ENCODE measurements at regions not wholly inside any gene's neighbourhood (a gene's known extent, or its start where the extent isn't known, plus 50 kb on each side); places are given as distances from the start of the nearest gene placed in this dataset.

- Histone ChIP-seq H4K20me1 (no peaks in the 10 kb centered on the region), H3K4me1 (no peaks in the 10 kb centered on the region), H3K36me3 (no peaks in the 10 kb centered on the region), H3K27me3 (no peaks in the 10 kb centered on the region), H3K4me2 (no peak overlapping the region), H3K9ac (no peak overlapping the region), H3K4me3 (no peak overlapping the region), H3K27ac (no peak overlapping the region), H3K9me3 (replicated peaks in 1 of 11) (peaks cover 0 to 8% (median 0%) of the 10 kb centered on the region in 11 experiments; a peak in 1 of 22 replicates)
- no peak for TF ChIP-seq Cebpa-rat (IDR thresholded peaks at IDR 0.05)
These were observed 216.7 kb upstream of the CELF2 start for GRCh38 chr10:10800961-10801360.

DNA sequence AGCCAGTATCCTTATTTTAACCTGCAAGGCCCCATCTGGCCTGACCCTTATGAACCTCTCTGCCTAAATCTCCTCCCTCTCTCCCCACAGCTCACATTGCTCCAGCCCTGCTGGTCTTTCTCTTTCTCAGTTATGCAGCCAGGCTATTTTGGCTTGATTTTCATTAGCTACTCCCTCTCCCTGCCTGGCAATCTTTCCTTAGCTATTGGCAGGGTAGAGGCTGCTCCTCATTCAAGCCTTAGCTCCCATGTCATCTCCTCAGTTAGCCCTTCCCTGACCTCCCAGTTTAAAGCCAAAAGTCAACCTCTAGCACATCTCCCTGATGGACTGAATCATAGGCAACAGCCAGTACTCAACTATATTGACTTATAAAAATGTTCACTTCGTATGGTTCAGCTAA is 214.4 kb upstream of the CELF2 start:
- Histone ChIP-seq H3K36me3 (no peaks in the 10 kb centered on the region), H3K4me1 (no peaks in the 10 kb centered on the region), H3K4me3 (no peak overlapping the region), H3K9me3 (replicated peaks in 1 of 11) (peaks cover 0 to 8% (median 0%) of the 10 kb centered on the region in 11 experiments; a peak in 1 of 22 replicates), H3K27ac (no peak overlapping the region), H3K4me2 (no peak overlapping the region), H4K20me1 (no peaks in the 10 kb centered on the region), H3K9ac (no peak overlapping the region), H3K27me3 (no peaks in the 10 kb centered on the region)
- no peak for TF ChIP-seq Cebpa-rat (IDR thresholded peaks at IDR 0.05)

DNA sequence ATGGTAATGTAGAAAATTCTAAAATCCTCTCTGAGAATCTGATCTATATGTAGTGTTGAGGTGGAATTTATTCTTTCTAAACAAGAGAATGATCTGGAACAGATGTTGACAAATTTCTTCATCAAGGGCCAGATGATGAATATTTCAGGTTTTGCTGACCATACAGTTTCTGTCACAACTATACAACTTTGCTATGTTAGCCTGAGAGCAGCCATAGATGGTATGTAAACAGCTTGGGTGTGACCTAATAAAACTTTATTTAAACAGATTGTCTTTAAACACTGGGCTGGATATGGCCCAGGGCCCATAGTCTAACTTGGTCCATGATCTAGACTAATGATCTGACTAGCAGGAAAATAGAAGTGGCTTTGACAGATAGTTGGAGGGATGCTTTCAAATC is 213.6 kb upstream of the CELF2 start:
- H3K27me3 ChIP-seq: no peaks in the 10 kb centered on the region
- H3K36me3 ChIP-seq: no peaks in the 10 kb centered on the region
- no peak overlapping the region for H3K4me2 ChIP-seq
- no peak for TF ChIP-seq Cebpa-rat (IDR thresholded peaks at IDR 0.05)
- H3K4me3 ChIP-seq: no peak overlapping the region
- no peaks in the 10 kb centered on the region for H3K4me1 ChIP-seq
- H3K9ac ChIP-seq: no peak overlapping the region
- H4K20me1 ChIP-seq: no peaks in the 10 kb centered on the region
- peaks cover 0 to 8% (median 0%) of the 10 kb centered on the region in 11 experiments; a peak in 1 of 22 replicates for H3K9me3 ChIP-seq (replicated peaks in 1 of 11)
- H3K27ac ChIP-seq: no peak overlapping the region

GRCh38 chr10:10804998-10805740 is 212.5 kb upstream of the CELF2 start:
- Histone ChIP-seq H3K27me3 (no peaks in the 10 kb centered on the region), H4K20me1 (no peaks in the 10 kb centered on the region), H3K36me3 (no peaks in the 10 kb centered on the region), H3K4me1 (no peaks in the 10 kb centered on the region), H3K4me2 (no peak overlapping the region), H3K4me3 (no peak overlapping the region), H3K27ac (no peak overlapping the region), H3K9me3 (replicated peaks in 1 of 11) (peaks cover 0 to 8% (median 0%) of the 10 kb centered on the region in 11 experiments; a peak in 1 of 22 replicates), H3K9ac (no peak overlapping the region)
- TF ChIP-seq Cebpa-rat (IDR thresholded peaks at IDR 0.05): no peak

- no peak for TF ChIP-seq Cebpa-rat (IDR thresholded peaks at IDR 0.05)
- Histone ChIP-seq H3K4me1 (no peaks in the 10 kb centered on the region), H4K20me1 (no peaks in the 10 kb centered on the region), H3K9ac (no peak overlapping the region), H3K4me3 (no peak overlapping the region), H3K9me3 (replicated peaks in 1 of 11) (no peaks in the 10 kb centered on the region), H3K36me3 (no peaks in the 10 kb centered on the region), H3K27me3 (no peaks in the 10 kb centered on the region), H3K4me2 (no peak overlapping the region), H3K27ac (no peak overlapping the region)
These were observed 210.6 kb upstream of the CELF2 start for GRCh38 chr10:10807106-10807505.

DNA sequence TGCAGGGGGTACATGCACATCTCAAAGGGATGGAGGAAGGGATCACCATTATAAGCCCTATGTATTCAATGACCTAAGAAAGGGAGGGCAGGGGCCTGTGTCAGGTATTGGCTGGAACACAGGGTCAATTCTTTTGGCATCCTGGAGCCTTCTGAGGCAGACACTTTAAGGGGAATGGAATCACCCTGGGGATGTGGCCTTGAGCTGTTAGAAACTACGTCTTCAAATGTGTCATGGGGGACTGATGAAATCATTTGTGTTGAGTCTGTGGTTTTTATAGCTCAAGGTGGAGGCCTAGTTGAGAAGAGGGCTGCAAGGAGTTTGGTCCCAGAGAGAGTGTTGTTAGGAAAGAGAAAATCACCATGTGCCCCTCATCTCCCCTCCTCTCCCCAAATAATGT is 206.1 kb upstream of the CELF2 start:
- Histone ChIP-seq H3K9me3 (replicated peaks in 1 of 11) (no peaks in the 10 kb centered on the region), H3K4me3 (no peak overlapping the region), H4K20me1 (no peaks in the 10 kb centered on the region), H3K9ac (no peak overlapping the region), H3K36me3 (no peaks in the 10 kb centered on the region), H3K27ac (no peak overlapping the region), H3K4me1 (no peaks in the 10 kb centered on the region), H3K27me3 (no peaks in the 10 kb centered on the region), H3K4me2 (no peak overlapping the region)
- no peak for TF ChIP-seq Cebpa-rat (IDR thresholded peaks at IDR 0.05)

DNA sequence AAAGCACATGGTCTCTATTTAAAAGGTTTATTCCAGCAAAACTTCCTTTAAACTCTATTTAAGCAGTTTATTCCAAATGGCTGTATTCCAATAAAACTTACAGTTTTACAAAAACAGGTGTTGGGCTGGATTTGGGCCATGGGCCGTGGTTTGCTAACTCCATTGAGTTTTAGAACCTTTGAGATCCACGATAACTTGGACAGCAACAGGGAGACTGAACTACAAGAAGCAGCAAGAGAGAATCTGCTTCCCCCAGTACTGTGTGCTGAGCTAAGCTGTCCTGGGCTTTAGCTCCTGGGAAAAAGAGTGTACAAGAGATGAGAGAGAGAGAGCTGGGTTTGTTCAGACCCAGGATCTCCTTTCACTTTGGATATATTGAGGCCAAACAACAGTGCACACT is 204.0 kb upstream of the CELF2 start:
- H3K4me3 ChIP-seq: no peak overlapping the region
- no peaks in the 10 kb centered on the region for H3K4me1 ChIP-seq
- no peak overlapping the region for H3K4me2 ChIP-seq
- TF ChIP-seq Cebpa-rat (IDR thresholded peaks at IDR 0.05): no peak
- H4K20me1 ChIP-seq: no peaks in the 10 kb centered on the region
- H3K9ac ChIP-seq: no peak overlapping the region
- H3K27me3 ChIP-seq: no peaks in the 10 kb centered on the region
- H3K36me3 ChIP-seq: no peaks in the 10 kb centered on the region
- no peak overlapping the region for H3K27ac ChIP-seq
- H3K9me3 ChIP-seq (replicated peaks in 1 of 11): peaks cover 0 to 8% (median 0%) of the 10 kb centered on the region in 11 experiments; a peak in 1 of 22 replicates

DNA sequence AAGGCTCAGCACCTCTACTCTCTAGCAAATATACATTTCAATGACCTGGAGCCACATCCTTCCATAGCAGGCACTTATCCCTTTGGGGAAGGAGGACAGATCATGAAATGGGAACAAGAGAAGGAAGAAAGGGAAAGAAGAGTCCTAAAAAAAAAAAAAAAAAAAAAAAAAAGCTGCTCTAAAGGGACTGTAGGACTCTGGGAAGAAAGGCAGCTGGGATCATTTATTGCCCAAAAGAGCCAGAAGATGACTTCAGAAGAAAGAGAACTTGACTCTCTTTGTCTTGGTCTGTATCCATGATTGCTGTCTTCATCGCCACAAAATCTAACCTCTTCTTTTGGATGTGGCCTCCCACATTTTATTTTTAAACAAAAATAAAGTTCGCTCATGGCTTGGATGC is 203.6 kb upstream of the CELF2 start:
- Histone ChIP-seq H3K27me3 (no peaks in the 10 kb centered on the region), H4K20me1 (no peaks in the 10 kb centered on the region), H3K4me2 (no peak overlapping the region), H3K36me3 (no peaks in the 10 kb centered on the region), H3K9ac (no peak overlapping the region), H3K27ac (no peak overlapping the region), H3K4me1 (no peaks in the 10 kb centered on the region), H3K4me3 (no peak overlapping the region), H3K9me3 (replicated peaks in 1 of 11) (peaks cover 0 to 12% (median 0%) of the 10 kb centered on the region in 11 experiments; a peak in 2 of 22 replicates)
- no peak for TF ChIP-seq Cebpa-rat (IDR thresholded peaks at IDR 0.05)

DNA sequence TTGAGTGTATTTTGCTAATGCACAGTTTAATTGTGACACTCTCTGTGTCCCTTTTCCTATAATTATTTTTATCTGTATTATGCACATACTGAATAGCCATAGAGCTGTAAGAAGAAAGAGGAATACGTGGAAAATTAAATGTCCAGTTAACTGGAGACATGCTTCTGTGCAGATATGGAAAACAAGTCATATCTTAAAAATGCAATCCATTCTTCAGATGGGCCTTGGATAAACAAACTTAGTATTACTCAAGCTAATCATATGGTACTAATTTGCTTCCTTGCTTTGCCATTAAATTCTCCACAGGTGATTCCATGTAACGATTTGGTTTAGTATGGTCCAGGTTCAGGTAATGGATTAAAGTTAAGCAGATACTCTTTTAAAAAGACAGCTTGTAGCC is 201.2 kb upstream of the CELF2 start:
- no peak overlapping the region for H3K27ac ChIP-seq
- no peak for TF ChIP-seq Cebpa-rat (IDR thresholded peaks at IDR 0.05)
- H3K36me3 ChIP-seq: no peaks in the 10 kb centered on the region
- no peak overlapping the region for H3K4me2 ChIP-seq
- H3K27me3 ChIP-seq: no peaks in the 10 kb centered on the region
- H3K4me3 ChIP-seq: no peak overlapping the region
- H3K9me3 ChIP-seq (replicated peaks in 1 of 11): peaks cover 7 to 35% (median 21%) of the 10 kb centered on the region in 11 experiments; a peak in 19 of 22 replicates
- no peaks in the 10 kb centered on the region for H3K4me1 ChIP-seq
- no peaks in the 10 kb centered on the region for H4K20me1 ChIP-seq
- no peak overlapping the region for H3K9ac ChIP-seq

- no peak overlapping the region for H3K4me3 ChIP-seq
- no peak overlapping the region for H3K27ac ChIP-seq
- H3K9ac ChIP-seq: no peak overlapping the region
- no peaks in the 10 kb centered on the region for H3K27me3 ChIP-seq
- peaks cover 0 to 4% (median 0%) of the 10 kb centered on the region in 10 experiments; a peak in 1 of 20 replicates for H3K4me1 ChIP-seq
- H4K20me1 ChIP-seq: no peaks in the 10 kb centered on the region
- TF ChIP-seq Cebpa-rat (IDR thresholded peaks at IDR 0.05): no peak
- no peak overlapping the region for H3K4me2 ChIP-seq
- no peaks in the 10 kb centered on the region for H3K36me3 ChIP-seq
- peaks cover 7 to 35% (median 21%) of the 10 kb centered on the region in 11 experiments; a peak in 19 of 22 replicates for H3K9me3 ChIP-seq (replicated peaks in 1 of 11)
These were observed 200.1 kb upstream of the CELF2 start for GRCh38 chr10:10817609-10818008.
